SH-SY5Y (cell line): ENCODE measurements at regions not wholly inside any gene's neighbourhood (a gene's known extent, or its start where the extent isn't known, plus 50 kb on each side); places are given as distances from the start of the nearest gene placed in this dataset.

Source experiments
- GATA2 ChIP-seq: IDR thresholded peaks from 2 replicates; pipeline ENCODE4 v1.6.1; 2011; ENCODE audit warnings: mild to moderate bottlenecking, low read depth, low read length
- GATA3 ChIP-seq: IDR thresholded peaks from 2 replicates; pipeline ENCODE4 v1.6.1; 2011; ENCODE audit warnings: low read depth, mild to moderate bottlenecking, low read length, moderate library complexity

DNA sequence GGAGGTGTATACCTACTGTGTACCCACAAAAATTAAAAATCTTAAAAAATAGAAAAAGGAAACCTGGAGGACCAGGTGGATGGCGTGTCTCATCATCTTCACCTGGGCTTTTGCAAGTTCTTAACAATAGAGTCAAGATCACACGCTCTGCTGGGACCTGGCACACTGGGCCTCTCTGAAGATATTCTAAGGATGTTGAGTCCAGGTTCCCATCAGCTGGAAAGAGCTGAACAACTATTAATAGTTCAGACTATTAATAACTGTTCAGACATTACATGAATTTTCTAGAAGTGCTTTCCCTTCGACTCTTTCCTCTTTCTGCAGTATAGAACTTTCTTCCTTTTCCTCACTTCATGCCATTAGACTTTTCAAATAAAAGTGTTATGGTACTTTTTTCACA is 320.2 kb upstream of the IL12A start:
- TF ChIP-seq GATA3 = no peak
- TF ChIP-seq GATA2 = no peak
